ENCODE measurements at regions not wholly inside any gene's neighbourhood (a gene's known extent, or its start where the extent isn't known, plus 50 kb on each side); places are given as distances from the start of the nearest gene placed in this dataset.

GRCh38 chr2:2892892-2893291 is 484.7 kb downstream of the EIPR1 start:
- TF ChIP-seq SUZ12 (IDR thresholded peaks at IDR 0.05; ENCODE audit: extremely low read depth, insufficient read depth, insufficient read length), result no peak
- TF ChIP-seq YY1 (IDR thresholded peaks at IDR 0.05; ENCODE audit: insufficient read depth, insufficient read length), result no peak

Measured in NT2/D1 (cell line).